PC-9 (cell line): ENCODE measurements at regions not wholly inside any gene's neighbourhood (a gene's known extent, or its start where the extent isn't known, plus 50 kb on each side); places are given as distances from the start of the nearest gene placed in this dataset.

ENCODE experiments used
- BruUV-seq: library from RNA; stranded (reverse); fragments of 400-500 nt; replicated peaks from 2 replicates; lab custom pipeline; 2021; lab: Mats Ljungman, UMichigan
- CTCF ChIA-PET: fragments of 300-600 bp; sonication (Branson Sonifier 250); formaldehyde crosslinking; loops from one replicate; lab custom pipeline; 2022; ENCODE audit warnings: antibody characterized with exemption; lab: Charles Lee
- POLR2A ChIA-PET: fragments of 300-600 bp; sonication (Branson Sonifier 250); formaldehyde crosslinking; loops from one replicate; lab custom pipeline; 2022; ENCODE audit warnings: antibody characterized with exemption; ENCODE audit not compliant: unreplicated experiment; lab: Charles Lee
- DNase-seq, 2 experiments: peaks; one replicate each; pipeline versions ENCODE4 v3.0.0 to v3.0.0-alpha.2; 2015 to 2022; ENCODE audit warnings: mixed read lengths in 1 of 2
- H2AFZ ChIP-seq: fragments of 200-600 bp; sonication (generic); 2 replicates; pipeline ENCODE4 v1.8.1; 2017; ENCODE audit warnings: antibody characterized with exemption
- H3F3A ChIP-seq: fragments of 200-600 bp; sonication (generic); 2 replicates; pipeline ENCODE4 v1.8.1; 2017; ENCODE audit warnings: antibody characterized with exemption, mild to moderate bottlenecking, low read depth; ENCODE audit not compliant: insufficient read depth
- H3K27ac ChIP-seq: fragments of 200-600 bp; sonication (generic); 2 replicates; pipeline ENCODE4 v1.6.1; 2016; ENCODE audit warnings: mixed run types
- H3K27me3 ChIP-seq: fragments of 200-600 bp; sonication (generic); 2 replicates; pipeline ENCODE4 v1.6.1; 2016; ENCODE audit warnings: low read depth, mixed run types; ENCODE audit not compliant: insufficient read depth
- H3K36me3 ChIP-seq: fragments of 200-600 bp; sonication (generic); 2 replicates; pipeline ENCODE4 v1.6.1; 2016; ENCODE audit warnings: low read depth, mixed run types
- H3K4me1 ChIP-seq: fragments of 200-600 bp; sonication (generic); replicated peaks from 2 replicates; pipeline ENCODE4 v1.6.1; 2016; ENCODE audit warnings: mixed run types; ENCODE audit not compliant: insufficient read depth
- H3K4me2 ChIP-seq: fragments of 200-600 bp; sonication (generic); 2 replicates; pipeline ENCODE4 v1.6.1; 2017; ENCODE audit warnings: mixed run types
- H3K4me3 ChIP-seq: fragments of 200-600 bp; sonication (generic); 2 replicates; pipeline ENCODE4 v1.6.1; 2016; ENCODE audit warnings: mixed run types
- H3K79me2 ChIP-seq: fragments of 200-600 bp; sonication (generic); 2 replicates; pipeline ENCODE4 v1.6.1; 2017; ENCODE audit warnings: low read depth, mixed run types
- H3K9me2 ChIP-seq: fragments of 200-600 bp; sonication (generic); 2 replicates; pipeline ENCODE4 v1.8.1; 2017; ENCODE audit warnings: mild to moderate bottlenecking; ENCODE audit not compliant: insufficient read depth
- H3K9me3 ChIP-seq: fragments of 200-600 bp; sonication (generic); 2 replicates; pipeline ENCODE4 v1.8.1; 2016; ENCODE audit warnings: low read depth; ENCODE audit not compliant: insufficient read depth
- H4K20me1 ChIP-seq: fragments of 200-600 bp; sonication (generic); 2 replicates; pipeline ENCODE4 v1.8.1; 2017; ENCODE audit not compliant: insufficient read depth
- CTCF ChIP-seq: fragments of 200-600 bp; sonication (generic); conservative IDR thresholded peaks from 2 replicates; pipeline ENCODE4 v1.6.1; 2017; ENCODE audit warnings: mixed run types, antibody characterized with exemption, mild to moderate bottlenecking, moderate library complexity
- EZH2 ChIP-seq: fragments of 200-600 bp; sonication (generic); IDR thresholded peaks from 2 replicates; pipeline ENCODE4 v1.8.0; 2017; ENCODE audit warnings: antibody characterized with exemption, low read depth
- intact Hi-C: fragments of 100-400 bp; cut with micrococcal nuclease; formaldehyde crosslinking; loops from one replicate; pipeline ENCODE4 v1.10.0; 2022; ENCODE audit not compliant: unreplicated experiment

DNA sequence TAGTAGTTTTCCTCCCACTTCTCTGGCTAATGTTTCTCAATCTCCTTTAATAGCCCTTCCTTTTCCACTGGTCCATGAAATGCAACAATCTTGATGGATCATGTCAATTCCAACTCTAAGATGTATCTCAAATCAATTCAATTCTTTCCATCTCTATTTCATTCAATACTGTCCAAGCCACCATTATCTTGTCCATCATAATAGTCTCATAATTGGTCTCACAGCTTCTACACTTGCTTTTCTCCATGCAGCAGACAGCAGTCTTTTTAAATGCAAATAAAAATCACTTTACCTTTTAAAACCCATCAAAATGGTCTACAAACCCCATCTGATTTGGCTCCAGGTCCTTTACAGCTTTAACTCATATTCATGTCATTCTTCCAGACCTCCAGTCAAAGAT lies 226.6 kb downstream of the EPHA4 start:
- POLR2A ChIA-PET: no interaction called here
- DNase-seq: no peak
- peaks cover 7% of the 10 kb centered on the region; the same call in 1 of the 2 replicates for H3K4me1 ChIP-seq
- TF ChIP-seq EZH2: no peak
- no peak for TF ChIP-seq CTCF
- peaks cover 2% of the 10 kb centered on the region; the same call in 1 of the 2 replicates for H3F3A ChIP-seq
- no peaks in the 10 kb centered on the region for H3K9me3 ChIP-seq
- no peak overlapping the region for H2AFZ ChIP-seq
- no peaks in the 10 kb centered on the region for H3K9me2 ChIP-seq
- H3K4me2 ChIP-seq: no peak overlapping the region
- CTCF ChIA-PET: no interaction called here
- intact Hi-C loops: no loop called here
- H4K20me1 ChIP-seq: no peaks in the 10 kb centered on the region
- no peak overlapping the region for H3K27ac ChIP-seq
- no peaks in the 10 kb centered on the region for H3K27me3 ChIP-seq
- BruUV-seq: no TSS peak
- no peaks in the 10 kb centered on the region for H3K79me2 ChIP-seq
- H3K4me3 ChIP-seq: no peak overlapping the region
- H3K36me3 ChIP-seq: no peaks in the 10 kb centered on the region

GRCh38 chr2:221346411-221346810 lies 225.7 kb downstream of the EPHA4 start:
- intact Hi-C loops: no loop called here
- no TSS peak for BruUV-seq

GRCh38 chr2:221347471-221347870 lies 224.6 kb downstream of the EPHA4 start:
- Histone ChIP-seq H3K27ac (no peak overlapping the region), H3K4me2 (no peak overlapping the region), H3K9me2 (no peaks in the 10 kb centered on the region), H3K4me3 (no peak overlapping the region), H4K20me1 (no peaks in the 10 kb centered on the region), H3F3A (peaks cover 5% of the 10 kb centered on the region; the same call in 1 of the 2 replicates), H3K27me3 (no peaks in the 10 kb centered on the region), H3K79me2 (no peaks in the 10 kb centered on the region), H2AFZ (no peak overlapping the region), H3K9me3 (0 out of 2 replicates have a peak, but pooled peaks cover 4% of the 10 kb centered on the region), H3K4me1 (peaks cover 7% of the 10 kb centered on the region; the same call in 1 of the 2 replicates), H3K36me3 (no peaks in the 10 kb centered on the region)
- POLR2A ChIA-PET: no interaction called here
- no peak for TF ChIP-seq EZH2
- CTCF ChIA-PET: no interaction called here
- intact Hi-C loops: no loop called here
- DNase-seq: peak in 1 of 2 experiments; percentile 67
- BruUV-seq: no TSS peak

More at GRCh38 chr2:221346411-221346810, 225.7 kb downstream of the EPHA4 start:
- H3K27me3 ChIP-seq: no peaks in the 10 kb centered on the region
- no peaks in the 10 kb centered on the region for H3K36me3 ChIP-seq
- no peak overlapping the region for H3K4me2 ChIP-seq
- peaks cover 5% of the 10 kb centered on the region; the same call in 1 of the 2 replicates for H3F3A ChIP-seq
- peaks cover 7% of the 10 kb centered on the region; the same call in 1 of the 2 replicates for H3K4me1 ChIP-seq
- 0 out of 2 replicates have a peak, but pooled peaks cover 2% of the 10 kb centered on the region for H3K9me3 ChIP-seq
- no peak overlapping the region for H3K4me3 ChIP-seq
- ChIA-PET CTCF (no interaction called here), POLR2A (no interaction called here)
- H4K20me1 ChIP-seq: no peaks in the 10 kb centered on the region
- TF ChIP-seq CTCF: no peak
- no peak for TF ChIP-seq EZH2
- no peak for DNase-seq
- no peaks in the 10 kb centered on the region for H3K79me2 ChIP-seq
- H3K27ac ChIP-seq: no peak overlapping the region
- H3K9me2 ChIP-seq: no peaks in the 10 kb centered on the region
- H2AFZ ChIP-seq: no peak overlapping the region
